ENCODE measurements at regions not wholly inside any gene's neighbourhood (a gene's known extent, or its start where the extent isn't known, plus 50 kb on each side); places are given as distances from the start of the nearest gene placed in this dataset.

- no peaks in the 10 kb centered on the region for H3K27me3 Mint-ChIP-seq
- Histone ChIP-seq H3K79me2 (ENCODE audit: control insufficient read depth, insufficient read depth, low read length) (no peaks in the 10 kb centered on the region), H3K27me3 (replicated peaks in 1 of 4; ENCODE audit: control extremely low read depth in 1 of 4, control insufficient read depth in 3 of 4, insufficient read depth in 4 of 4, low read length in 3 of 4) (no peaks in the 10 kb centered on the region), H3K9ac (ENCODE audit: low read length) (no peak overlapping the region), H3K9me3 (ENCODE audit: control extremely low read depth in 1 of 3, control insufficient read depth in 2 of 3, insufficient read depth in 1 of 3, low read length in 2 of 3) (no peaks in the 10 kb centered on the region), H3K36me3 (replicated peaks in 1 of 2; ENCODE audit: control extremely low read depth in 1 of 2, control insufficient read depth in 1 of 2, extremely low read depth in 1 of 2, insufficient read depth in 2 of 2, low read length in 1 of 2) (no peaks in the 10 kb centered on the region), H3K4me3 (ENCODE audit: control extremely low read depth in 1 of 5, extremely low read depth in 1 of 5, insufficient read depth in 1 of 5, low read depth in 2 of 5, low read length in 4 of 5) (no peak overlapping the region), H2AFZ (ENCODE audit: insufficient read depth, low read depth, low read length, poor library complexity, severe bottlenecking) (no peak overlapping the region), H3K27ac (ENCODE audit: low read length in 2 of 2) (no peak overlapping the region), H3K4me1 (ENCODE audit: control insufficient read depth in 2 of 2, insufficient read depth in 2 of 2, low read length in 2 of 2) (no peaks in the 10 kb centered on the region), H3K4me2 (replicated peaks; ENCODE audit: low read depth, low read length, poor library complexity, severe bottlenecking) (no peak overlapping the region), H4K20me1 (ENCODE audit: control insufficient read depth, insufficient read depth, low read length, poor library complexity, severe bottlenecking) (no peaks in the 10 kb centered on the region)
- no peak for DNase-seq
- H3K9me3 Mint-ChIP-seq (ENCODE audit: insufficient read depth) = no peaks in the 10 kb centered on the region
- WGBS (ENCODE audit: insufficient coverage) = 76% methylated on average over 3 of the region's 3 CpGs
- ATAC-seq (ENCODE audit: low read depth) = no peak
- H3K27ac Mint-ChIP-seq = no peak overlapping the region
- ChIA-PET CTCF (interaction anchor here (1.0 to 4.2 kb wide), 4 partner anchors 39 to 158 kb away, joined by 3 to 22 read pairs (median 6); no protein-coding TSS in a partner anchor), POLR2A (no interaction called here)
- TF ChIP-seq EZH2 (IDR thresholded peaks at IDR 0.05; ENCODE audit: borderline replicate concordance, insufficient read depth, low read depth, low read length, poor library complexity, severe bottlenecking) = no peak
- TF ChIP-seq, protein P1, sequence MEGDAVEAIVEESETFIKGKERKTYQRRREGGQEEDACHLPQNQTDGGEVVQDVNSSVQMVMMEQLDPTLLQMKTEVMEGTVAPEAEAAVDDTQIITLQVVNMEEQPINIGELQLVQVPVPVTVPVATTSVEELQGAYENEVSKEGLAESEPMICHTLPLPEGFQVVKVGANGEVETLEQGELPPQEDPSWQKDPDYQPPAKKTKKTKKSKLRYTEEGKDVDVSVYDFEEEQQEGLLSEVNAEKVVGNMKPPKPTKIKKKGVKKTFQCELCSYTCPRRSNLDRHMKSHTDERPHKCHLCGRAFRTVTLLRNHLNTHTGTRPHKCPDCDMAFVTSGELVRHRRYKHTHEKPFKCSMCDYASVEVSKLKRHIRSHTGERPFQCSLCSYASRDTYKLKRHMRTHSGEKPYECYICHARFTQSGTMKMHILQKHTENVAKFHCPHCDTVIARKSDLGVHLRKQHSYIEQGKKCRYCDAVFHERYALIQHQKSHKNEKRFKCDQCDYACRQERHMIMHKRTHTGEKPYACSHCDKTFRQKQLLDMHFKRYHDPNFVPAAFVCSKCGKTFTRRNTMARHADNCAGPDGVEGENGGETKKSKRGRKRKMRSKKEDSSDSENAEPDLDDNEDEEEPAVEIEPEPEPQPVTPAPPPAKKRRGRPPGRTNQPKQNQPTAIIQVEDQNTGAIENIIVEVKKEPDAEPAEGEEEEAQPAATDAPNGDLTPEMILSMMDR (IDR thresholded peaks at IDR 0.05) = no peak
- peaks cover 9% of the 10 kb centered on the region for H3K4me1 Mint-ChIP-seq
- intact Hi-C loops (cut with micrococcal nuclease) = no loop called here
- no peak overlapping the region for H3K4me3 Mint-ChIP-seq
Measured at GRCh38 chr10:30542895-30543288, 86.7 kb downstream of the LYZL2 start.

- Mint-ChIP-seq H3K4me1 (peaks cover 9% of the 10 kb centered on the region), H3K9me3 (ENCODE audit: insufficient read depth) (no peaks in the 10 kb centered on the region), H3K27ac (no peak overlapping the region), H3K27me3 (no peaks in the 10 kb centered on the region), H3K4me3 (no peak overlapping the region)
- Histone ChIP-seq H3K4me2 (replicated peaks; ENCODE audit: low read depth, low read length, poor library complexity, severe bottlenecking) (no peak overlapping the region), H3K79me2 (ENCODE audit: control insufficient read depth, insufficient read depth, low read length) (no peaks in the 10 kb centered on the region), H3K4me1 (ENCODE audit: control insufficient read depth in 2 of 2, insufficient read depth in 2 of 2, low read length in 2 of 2) (no peaks in the 10 kb centered on the region), H3K9ac (ENCODE audit: low read length) (no peak overlapping the region), H4K20me1 (ENCODE audit: control insufficient read depth, insufficient read depth, low read length, poor library complexity, severe bottlenecking) (no peaks in the 10 kb centered on the region), H2AFZ (ENCODE audit: insufficient read depth, low read depth, low read length, poor library complexity, severe bottlenecking) (no peak overlapping the region), H3K4me3 (ENCODE audit: control extremely low read depth in 1 of 5, extremely low read depth in 1 of 5, insufficient read depth in 1 of 5, low read depth in 2 of 5, low read length in 4 of 5) (no peak overlapping the region), H3K27me3 (replicated peaks in 1 of 4; ENCODE audit: control extremely low read depth in 1 of 4, control insufficient read depth in 3 of 4, insufficient read depth in 4 of 4, low read length in 3 of 4) (no peaks in the 10 kb centered on the region), H3K36me3 (replicated peaks in 1 of 2; ENCODE audit: control extremely low read depth in 1 of 2, control insufficient read depth in 1 of 2, extremely low read depth in 1 of 2, insufficient read depth in 2 of 2, low read length in 1 of 2) (no peaks in the 10 kb centered on the region), H3K9me3 (ENCODE audit: control extremely low read depth in 1 of 3, control insufficient read depth in 2 of 3, insufficient read depth in 1 of 3, low read length in 2 of 3) (no peaks in the 10 kb centered on the region), H3K27ac (ENCODE audit: low read length in 2 of 2) (no peak overlapping the region)
- POLR2A ChIA-PET = no interaction called here
- ATAC-seq (ENCODE audit: low read depth) (no peak), DNase-seq (no peak)
- 69% methylated on average over 8 of the region's 14 CpGs for WGBS (ENCODE audit: insufficient coverage)
- TF ChIP-seq, protein P1 (IDR thresholded peaks at IDR 0.05) = no peak
- TF ChIP-seq EZH2 (IDR thresholded peaks at IDR 0.05; ENCODE audit: borderline replicate concordance, insufficient read depth, low read depth, low read length, poor library complexity, severe bottlenecking) = no peak
- CTCF ChIA-PET = interaction anchor here (1.0 to 4.2 kb wide), 5 partner anchors 39 to 157 kb away, joined by 3 to 22 read pairs (median 4); no protein-coding TSS in a partner anchor
- intact Hi-C loops (cut with micrococcal nuclease) = no loop called here
Measured at GRCh38 chr10:30542001-30542894, 87.3 kb downstream of the LYZL2 start.

All from B cell (primary cell).